PC-9 (cell line): ENCODE measurements at regions not wholly inside any gene's neighbourhood (a gene's known extent, or its start where the extent isn't known, plus 50 kb on each side); places are given as distances from the start of the nearest gene placed in this dataset.

ENCODE experiments used
- BruUV-seq: library from RNA; stranded (reverse); fragments of 400-500 nt; replicated peaks from 2 replicates; lab custom pipeline; 2021; lab: Mats Ljungman, UMichigan
- CTCF ChIA-PET: fragments of 300-600 bp; sonication (Branson Sonifier 250); formaldehyde crosslinking; loops from one replicate; lab custom pipeline; 2022; ENCODE audit warnings: antibody characterized with exemption; lab: Charles Lee
- POLR2A ChIA-PET: fragments of 300-600 bp; sonication (Branson Sonifier 250); formaldehyde crosslinking; loops from one replicate; lab custom pipeline; 2022; ENCODE audit warnings: antibody characterized with exemption; ENCODE audit not compliant: unreplicated experiment; lab: Charles Lee
- DNase-seq, 2 experiments: peaks; one replicate each; pipeline versions ENCODE4 v3.0.0 to v3.0.0-alpha.2; 2015 to 2022; ENCODE audit warnings: mixed read lengths in 1 of 2
- H2AFZ ChIP-seq: fragments of 200-600 bp; sonication (generic); 2 replicates; pipeline ENCODE4 v1.8.1; 2017; ENCODE audit warnings: antibody characterized with exemption
- H3F3A ChIP-seq: fragments of 200-600 bp; sonication (generic); 2 replicates; pipeline ENCODE4 v1.8.1; 2017; ENCODE audit warnings: antibody characterized with exemption, mild to moderate bottlenecking, low read depth; ENCODE audit not compliant: insufficient read depth
- H3K27ac ChIP-seq: fragments of 200-600 bp; sonication (generic); 2 replicates; pipeline ENCODE4 v1.6.1; 2016; ENCODE audit warnings: mixed run types
- H3K27me3 ChIP-seq: fragments of 200-600 bp; sonication (generic); 2 replicates; pipeline ENCODE4 v1.6.1; 2016; ENCODE audit warnings: low read depth, mixed run types; ENCODE audit not compliant: insufficient read depth
- H3K36me3 ChIP-seq: fragments of 200-600 bp; sonication (generic); 2 replicates; pipeline ENCODE4 v1.6.1; 2016; ENCODE audit warnings: low read depth, mixed run types
- H3K4me1 ChIP-seq: fragments of 200-600 bp; sonication (generic); replicated peaks from 2 replicates; pipeline ENCODE4 v1.6.1; 2016; ENCODE audit warnings: mixed run types; ENCODE audit not compliant: insufficient read depth
- H3K4me2 ChIP-seq: fragments of 200-600 bp; sonication (generic); 2 replicates; pipeline ENCODE4 v1.6.1; 2017; ENCODE audit warnings: mixed run types
- H3K4me3 ChIP-seq: fragments of 200-600 bp; sonication (generic); 2 replicates; pipeline ENCODE4 v1.6.1; 2016; ENCODE audit warnings: mixed run types
- H3K79me2 ChIP-seq: fragments of 200-600 bp; sonication (generic); 2 replicates; pipeline ENCODE4 v1.6.1; 2017; ENCODE audit warnings: low read depth, mixed run types
- H3K9me2 ChIP-seq: fragments of 200-600 bp; sonication (generic); 2 replicates; pipeline ENCODE4 v1.8.1; 2017; ENCODE audit warnings: mild to moderate bottlenecking; ENCODE audit not compliant: insufficient read depth
- H3K9me3 ChIP-seq: fragments of 200-600 bp; sonication (generic); 2 replicates; pipeline ENCODE4 v1.8.1; 2016; ENCODE audit warnings: low read depth; ENCODE audit not compliant: insufficient read depth
- H4K20me1 ChIP-seq: fragments of 200-600 bp; sonication (generic); 2 replicates; pipeline ENCODE4 v1.8.1; 2017; ENCODE audit not compliant: insufficient read depth
- EZH2 ChIP-seq: fragments of 200-600 bp; sonication (generic); IDR thresholded peaks from 2 replicates; pipeline ENCODE4 v1.8.0; 2017; ENCODE audit warnings: antibody characterized with exemption, low read depth
- intact Hi-C: fragments of 100-400 bp; cut with micrococcal nuclease; formaldehyde crosslinking; loops from one replicate; pipeline ENCODE4 v1.10.0; 2022; ENCODE audit not compliant: unreplicated experiment
- TF ChIP-seq, protein P1 (sequence below): fragments of 200-600 bp; sonication (generic); conservative IDR thresholded peaks from 2 replicates; pipeline ENCODE4 v1.6.1; 2017; ENCODE audit warnings: mixed run types, antibody characterized with exemption, mild to moderate bottlenecking, moderate library complexity

DNA sequence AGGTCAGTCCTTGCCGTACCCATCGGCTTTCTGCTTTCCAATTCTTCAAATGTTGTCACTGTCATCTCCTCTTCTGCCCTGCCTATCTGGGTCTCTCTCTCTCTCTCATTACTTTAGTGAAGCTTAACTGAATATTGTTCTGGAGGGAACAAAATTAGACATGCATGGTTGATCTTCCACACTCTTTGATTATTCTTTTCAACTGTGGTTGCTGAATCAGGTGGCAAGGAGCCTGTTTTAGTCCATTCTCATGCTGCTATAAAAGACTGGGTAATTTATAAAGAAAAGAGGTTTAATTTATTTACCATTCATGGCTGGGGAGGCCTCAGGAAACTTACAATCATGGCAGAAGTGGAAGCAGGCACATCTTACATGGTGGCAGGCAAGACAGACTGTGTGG lies 157.9 kb downstream of the ARL4C start:
- no TSS peak for BruUV-seq
- H3K79me2 ChIP-seq, result no peaks in the 10 kb centered on the region
- H3F3A ChIP-seq, result peaks cover 13% of the 10 kb centered on the region; the same call in 1 of the 2 replicates
- H3K4me1 ChIP-seq, result peaks cover 9% of the 10 kb centered on the region
- ChIA-PET POLR2A (no interaction called here), CTCF (no interaction called here)
- H3K4me3 ChIP-seq, result no peak overlapping the region
- H3K36me3 ChIP-seq, result no peaks in the 10 kb centered on the region
- no peaks in the 10 kb centered on the region for H3K27me3 ChIP-seq
- H4K20me1 ChIP-seq, result no peaks in the 10 kb centered on the region
- intact Hi-C loops, result no loop called here
- no peaks in the 10 kb centered on the region for H3K9me3 ChIP-seq
- no peak for DNase-seq
- H3K4me2 ChIP-seq, result no peak overlapping the region
- TF ChIP-seq EZH2, result no peak
- TF ChIP-seq, protein P1, sequence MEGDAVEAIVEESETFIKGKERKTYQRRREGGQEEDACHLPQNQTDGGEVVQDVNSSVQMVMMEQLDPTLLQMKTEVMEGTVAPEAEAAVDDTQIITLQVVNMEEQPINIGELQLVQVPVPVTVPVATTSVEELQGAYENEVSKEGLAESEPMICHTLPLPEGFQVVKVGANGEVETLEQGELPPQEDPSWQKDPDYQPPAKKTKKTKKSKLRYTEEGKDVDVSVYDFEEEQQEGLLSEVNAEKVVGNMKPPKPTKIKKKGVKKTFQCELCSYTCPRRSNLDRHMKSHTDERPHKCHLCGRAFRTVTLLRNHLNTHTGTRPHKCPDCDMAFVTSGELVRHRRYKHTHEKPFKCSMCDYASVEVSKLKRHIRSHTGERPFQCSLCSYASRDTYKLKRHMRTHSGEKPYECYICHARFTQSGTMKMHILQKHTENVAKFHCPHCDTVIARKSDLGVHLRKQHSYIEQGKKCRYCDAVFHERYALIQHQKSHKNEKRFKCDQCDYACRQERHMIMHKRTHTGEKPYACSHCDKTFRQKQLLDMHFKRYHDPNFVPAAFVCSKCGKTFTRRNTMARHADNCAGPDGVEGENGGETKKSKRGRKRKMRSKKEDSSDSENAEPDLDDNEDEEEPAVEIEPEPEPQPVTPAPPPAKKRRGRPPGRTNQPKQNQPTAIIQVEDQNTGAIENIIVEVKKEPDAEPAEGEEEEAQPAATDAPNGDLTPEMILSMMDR, result no peak
- H3K27ac ChIP-seq, result no peak overlapping the region
- H3K9me2 ChIP-seq, result 0 out of 2 replicates have a peak, but pooled peaks cover 4% of the 10 kb centered on the region
- no peak overlapping the region for H2AFZ ChIP-seq

DNA sequence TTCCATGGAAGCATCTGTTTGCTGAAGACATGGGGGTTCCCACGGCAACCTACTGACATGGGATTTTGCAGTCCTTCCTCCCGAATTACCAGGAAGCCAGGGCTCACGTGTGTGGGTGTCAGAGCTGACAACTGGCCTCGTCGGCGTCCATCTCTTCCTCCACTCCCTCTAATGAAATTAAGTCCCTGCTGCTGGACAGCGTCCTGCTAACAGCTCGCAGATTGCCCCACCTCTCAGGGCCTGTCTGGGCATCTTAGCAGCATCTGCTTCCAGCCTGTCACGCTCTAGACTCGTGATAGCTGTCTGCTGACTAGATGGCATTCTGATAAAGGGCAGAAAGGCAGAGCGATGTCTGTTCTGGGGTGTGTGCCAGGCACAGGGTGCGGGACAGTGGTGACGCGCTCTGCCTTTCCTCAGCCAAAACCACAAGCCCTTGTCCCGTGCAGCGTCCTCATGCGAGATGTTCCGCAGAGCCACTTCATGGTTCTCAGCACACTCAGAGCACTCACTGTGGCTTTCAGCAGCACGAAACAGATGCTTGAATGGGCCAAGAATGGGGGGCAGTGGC lies 161.1 kb downstream of the ARL4C start:
- Histone ChIP-seq H3F3A (peaks cover 13% of the 10 kb centered on the region; the same call in 1 of the 2 replicates), H3K4me2 (no peak overlapping the region), H3K27ac (no peak overlapping the region), H3K27me3 (no peaks in the 10 kb centered on the region), H3K79me2 (no peaks in the 10 kb centered on the region), H4K20me1 (no peaks in the 10 kb centered on the region), H3K9me3 (no peaks in the 10 kb centered on the region), H3K4me1 (peaks cover 16% of the 10 kb centered on the region), H3K4me3 (no peak overlapping the region), H2AFZ (no peak overlapping the region), H3K36me3 (no peaks in the 10 kb centered on the region), H3K9me2 (0 out of 2 replicates have a peak, but pooled peaks cover 4% of the 10 kb centered on the region)
- CTCF ChIA-PET, result interaction anchor here (0.6 kb wide), 1 partner anchor 31 kb away, joined by 13 read pairs; no protein-coding TSS in a partner anchor
- POLR2A ChIA-PET, result interaction anchor here (0.6 kb wide), 2 partner anchors 546 to 628 kb away, joined by 3 to 4 read pairs; no protein-coding TSS in a partner anchor
- intact Hi-C loops, result loop anchor here (2.0 kb wide), 1 partner anchor 199 kb away; no protein-coding TSS in a partner anchor
- no TSS peak for BruUV-seq
- TF ChIP-seq, protein P1, result no peak
- TF ChIP-seq EZH2, result no peak
- peak in 1 of 2 experiments; percentile 39 for DNase-seq

DNA sequence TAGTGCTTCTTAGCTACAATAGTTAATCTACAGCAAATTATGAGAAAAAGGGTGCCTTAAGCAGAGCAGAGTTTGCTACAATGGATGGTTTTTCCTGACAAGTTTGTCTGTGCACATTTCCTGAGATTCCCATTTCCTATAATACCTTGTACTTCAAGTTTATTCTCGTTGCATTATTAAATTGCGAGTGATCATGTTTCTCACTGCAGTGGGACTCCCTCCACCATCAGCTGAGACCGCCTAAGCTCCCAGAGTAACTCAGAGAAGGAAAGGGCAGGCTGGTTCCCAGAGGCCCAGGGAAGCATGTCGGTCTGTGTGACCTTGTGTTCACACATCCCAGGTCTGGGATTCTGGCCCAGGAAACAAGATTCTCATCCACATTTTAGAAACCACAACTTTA lies 162.1 kb downstream of the ARL4C start:
- CTCF ChIA-PET, result no interaction called here
- Histone ChIP-seq H3K79me2 (no peaks in the 10 kb centered on the region), H3K27ac (peak overlapping the region; percentile 40), H3K4me2 (peak overlapping the region; percentile 34; the same call in 1 of the 2 replicates), H2AFZ (peak overlapping the region; percentile 30), H4K20me1 (no peaks in the 10 kb centered on the region), H3K27me3 (no peaks in the 10 kb centered on the region), H3K36me3 (no peaks in the 10 kb centered on the region), H3K4me1 (peaks cover 23% of the 10 kb centered on the region), H3K9me2 (no peaks in the 10 kb centered on the region), H3F3A (peaks cover 17% of the 10 kb centered on the region; the same call in 1 of the 2 replicates), H3K4me3 (no peak overlapping the region), H3K9me3 (no peaks in the 10 kb centered on the region)
- no peak for DNase-seq
- no TSS peak for BruUV-seq
- POLR2A ChIA-PET, result interaction anchor here (0.6 kb wide), 2 partner anchors 629 to 649 kb away, joined by 3 to 5 read pairs; no protein-coding TSS in a partner anchor
- no peak for TF ChIP-seq EZH2
- TF ChIP-seq, protein P1, result no peak
- intact Hi-C loops, result loop anchor here (2.0 kb wide), 1 partner anchor 198 kb away; no protein-coding TSS in a partner anchor
